Nephron (organoid): ENCODE measurements at regions not wholly inside any gene's neighbourhood (a gene's known extent, or its start where the extent isn't known, plus 50 kb on each side); places are given as distances from the start of the nearest gene placed in this dataset.
A peak's percentile ranks its signal among the peaks of the same experiment; 100 is the strongest.

Experiments
- H3K27ac Mint-ChIP-seq, 3 experiments: 2 replicates each; pipeline ENCODE4 v1.8.0; 2020; ENCODE audit warnings: mixed read lengths in 3 of 3, mild to moderate bottlenecking in 2 of 3, moderate library complexity in 1 of 3
- H3K27me3 Mint-ChIP-seq: 2 replicates; pipeline ENCODE4 v1.8.0; 2021; ENCODE audit warnings: low read depth, mild to moderate bottlenecking, moderate library complexity, mixed read lengths
- H3K36me3 Mint-ChIP-seq: 2 replicates; pipeline ENCODE4 v1.8.0; 2020; ENCODE audit warnings: low read depth, mixed read lengths
- H3K4me1 Mint-ChIP-seq: 2 replicates; pipeline ENCODE4 v1.8.0; 2020; ENCODE audit warnings: mixed read lengths
- H3K4me3 Mint-ChIP-seq, 3 experiments: 2 replicates each; pipeline ENCODE4 v1.8.0; 2020; ENCODE audit warnings: mild to moderate bottlenecking in 3 of 3, mixed read lengths in 3 of 3, moderate library complexity in 2 of 3
- H3K9me3 Mint-ChIP-seq: 2 replicates; pipeline ENCODE4 v1.8.0; 2020; ENCODE audit warnings: mixed read lengths
- TF ChIP-seq, protein P1 (sequence below), 3 experiments: fragments of 200-600 bp; sonication (generic); IDR thresholded peaks; one replicate each; pipeline ENCODE4 v1.5.0; 2021; ENCODE audit warnings: antibody characterized with exemption in 3 of 3; ENCODE audit not compliant: unreplicated experiment in 3 of 3

DNA sequence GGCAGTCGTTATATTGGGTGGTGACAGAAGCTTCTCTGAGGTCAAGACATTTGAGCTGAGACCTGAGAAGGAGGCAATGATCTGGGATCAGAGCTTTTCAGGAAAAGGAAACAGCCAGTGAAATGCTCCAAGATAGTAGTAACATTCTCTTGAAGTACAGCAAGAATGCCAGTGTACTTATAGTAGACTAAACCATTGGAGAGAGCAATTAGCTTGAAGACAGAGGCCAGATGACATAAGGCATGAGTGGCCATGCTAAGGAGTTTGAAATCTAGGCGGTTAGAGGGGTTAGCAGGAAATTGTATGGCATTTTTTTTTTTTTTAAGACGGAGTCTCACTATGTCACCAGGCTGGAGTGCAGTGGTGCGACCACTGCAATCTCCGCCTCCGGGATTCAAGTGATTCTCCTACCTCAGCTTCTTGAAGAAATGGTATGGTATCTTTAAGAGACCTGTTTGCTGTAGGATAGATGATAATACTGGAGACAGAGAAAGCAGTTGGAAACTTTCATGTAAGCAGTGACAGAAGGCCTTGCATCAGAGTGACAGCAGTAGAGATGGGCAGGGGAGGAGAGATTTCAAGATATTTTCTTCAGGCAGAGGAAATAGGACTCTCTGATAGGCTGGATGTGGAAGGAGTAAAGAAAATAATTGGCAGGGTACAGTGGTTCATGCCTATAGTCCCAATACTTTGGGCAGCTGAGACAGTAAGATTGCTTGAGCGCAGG, 482.2 kb upstream of the PAPPA start:
- no peaks in the 10 kb centered on the region for H3K36me3 Mint-ChIP-seq
- H3K9me3 Mint-ChIP-seq = no peaks in the 10 kb centered on the region
- H3K4me1 Mint-ChIP-seq = no peaks in the 10 kb centered on the region
- no peak overlapping the region for H3K4me3 Mint-ChIP-seq
- TF ChIP-seq, protein P1, sequence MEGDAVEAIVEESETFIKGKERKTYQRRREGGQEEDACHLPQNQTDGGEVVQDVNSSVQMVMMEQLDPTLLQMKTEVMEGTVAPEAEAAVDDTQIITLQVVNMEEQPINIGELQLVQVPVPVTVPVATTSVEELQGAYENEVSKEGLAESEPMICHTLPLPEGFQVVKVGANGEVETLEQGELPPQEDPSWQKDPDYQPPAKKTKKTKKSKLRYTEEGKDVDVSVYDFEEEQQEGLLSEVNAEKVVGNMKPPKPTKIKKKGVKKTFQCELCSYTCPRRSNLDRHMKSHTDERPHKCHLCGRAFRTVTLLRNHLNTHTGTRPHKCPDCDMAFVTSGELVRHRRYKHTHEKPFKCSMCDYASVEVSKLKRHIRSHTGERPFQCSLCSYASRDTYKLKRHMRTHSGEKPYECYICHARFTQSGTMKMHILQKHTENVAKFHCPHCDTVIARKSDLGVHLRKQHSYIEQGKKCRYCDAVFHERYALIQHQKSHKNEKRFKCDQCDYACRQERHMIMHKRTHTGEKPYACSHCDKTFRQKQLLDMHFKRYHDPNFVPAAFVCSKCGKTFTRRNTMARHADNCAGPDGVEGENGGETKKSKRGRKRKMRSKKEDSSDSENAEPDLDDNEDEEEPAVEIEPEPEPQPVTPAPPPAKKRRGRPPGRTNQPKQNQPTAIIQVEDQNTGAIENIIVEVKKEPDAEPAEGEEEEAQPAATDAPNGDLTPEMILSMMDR (IDR thresholded peaks at IDR 0.05; ENCODE audit: unreplicated experiment in 3 of 3) = no peak
- no peaks in the 10 kb centered on the region for H3K27me3 Mint-ChIP-seq
- H3K27ac Mint-ChIP-seq = peak overlapping the region in 1 of 3 experiments; percentile 7

DNA sequence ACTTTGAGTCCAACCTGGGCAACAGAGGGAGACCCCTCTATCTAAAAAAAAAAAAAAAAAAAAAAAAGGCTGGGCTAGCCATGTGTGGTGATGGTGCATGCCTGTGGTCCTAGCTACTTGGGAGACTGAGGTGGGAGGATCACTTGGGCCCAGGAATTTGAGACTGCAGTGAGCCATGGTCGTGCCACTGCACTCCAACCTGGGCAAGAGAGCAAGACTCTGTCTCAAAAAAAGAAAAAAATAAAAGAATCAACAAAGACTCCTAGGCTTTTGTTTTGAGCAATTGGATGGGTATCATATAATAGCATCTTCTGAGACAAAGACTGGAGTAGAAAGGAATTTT, 481.7 kb upstream of the PAPPA start:
- H3K4me1 Mint-ChIP-seq = no peaks in the 10 kb centered on the region
- peaks cover 4% of the 10 kb centered on the region for H3K9me3 Mint-ChIP-seq
- TF ChIP-seq, protein P1 (IDR thresholded peaks at IDR 0.05; ENCODE audit: unreplicated experiment in 3 of 3) = no peak
- no peak overlapping the region for H3K4me3 Mint-ChIP-seq
- H3K27ac Mint-ChIP-seq = peak overlapping the region in 1 of 3 experiments; percentile 96
- no peaks in the 10 kb centered on the region for H3K27me3 Mint-ChIP-seq
- no peaks in the 10 kb centered on the region for H3K36me3 Mint-ChIP-seq

DNA sequence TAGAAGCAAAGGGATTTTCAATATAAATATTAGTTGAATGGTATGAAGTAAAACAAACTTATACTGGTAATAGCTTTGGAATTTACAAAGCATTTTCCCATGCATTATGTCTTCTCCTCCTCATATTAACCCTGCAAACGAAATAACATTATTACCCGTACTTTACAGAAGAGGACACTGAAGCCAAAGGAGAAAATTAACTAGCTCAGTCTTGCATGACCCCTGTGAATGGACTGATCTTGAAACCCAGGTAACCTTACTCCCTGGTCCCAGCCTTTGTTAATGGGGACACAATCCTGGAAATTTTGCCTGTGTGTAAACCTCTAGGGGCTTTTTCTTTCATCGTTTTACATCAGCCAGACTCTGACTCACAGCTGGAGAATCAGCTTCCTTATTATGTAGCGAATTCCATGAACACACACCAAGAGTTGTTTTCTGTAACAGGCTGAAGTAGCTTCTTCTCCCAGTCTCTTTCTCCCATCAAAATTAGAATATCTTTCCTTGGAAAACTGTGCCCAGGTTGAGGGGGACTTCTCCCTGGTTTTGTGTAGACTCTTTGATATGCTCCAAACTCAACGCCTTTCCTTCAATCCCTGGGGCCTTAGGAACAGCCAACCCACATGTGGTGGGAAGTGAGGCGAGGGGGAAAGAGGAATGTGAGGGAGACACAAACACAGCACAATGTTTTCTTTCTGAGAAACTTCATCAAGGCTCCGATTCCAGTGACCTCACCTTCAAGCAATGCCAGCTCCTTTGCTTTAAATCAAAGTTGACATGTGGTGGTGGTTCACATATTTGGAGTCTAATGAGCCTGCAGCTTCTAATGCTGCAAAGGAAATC, 480.9 kb upstream of the PAPPA start:
- peaks cover 4% of the 10 kb centered on the region for H3K9me3 Mint-ChIP-seq
- no peak overlapping the region for H3K4me3 Mint-ChIP-seq
- no peaks in the 10 kb centered on the region for H3K4me1 Mint-ChIP-seq
- no peaks in the 10 kb centered on the region for H3K27me3 Mint-ChIP-seq
- no peaks in the 10 kb centered on the region for H3K36me3 Mint-ChIP-seq
- TF ChIP-seq, protein P1 (IDR thresholded peaks at IDR 0.05; ENCODE audit: unreplicated experiment in 3 of 3) = no peak
- peak overlapping the region; percentile 78 to 96 (median 94) for H3K27ac Mint-ChIP-seq

DNA sequence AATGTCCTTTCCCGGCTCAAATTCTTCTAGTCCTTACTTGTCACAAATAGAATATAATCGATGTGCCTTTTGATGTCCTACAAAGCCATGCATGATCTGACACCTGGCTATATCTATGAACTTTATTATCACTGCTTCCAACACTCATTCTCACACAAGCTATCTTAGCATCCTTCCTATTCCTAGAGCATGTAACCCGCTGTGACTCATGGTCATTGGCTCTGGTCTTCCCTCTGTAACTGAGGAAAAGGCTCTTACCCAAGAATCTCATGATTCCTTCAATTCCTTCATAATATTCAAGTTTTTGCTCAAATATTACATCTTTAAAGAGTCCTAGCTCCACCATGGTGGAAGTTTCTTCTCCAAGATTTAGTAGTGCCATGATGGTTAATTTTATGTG, 480.0 kb upstream of the PAPPA start:
- no peaks in the 10 kb centered on the region for H3K27me3 Mint-ChIP-seq

DNA sequence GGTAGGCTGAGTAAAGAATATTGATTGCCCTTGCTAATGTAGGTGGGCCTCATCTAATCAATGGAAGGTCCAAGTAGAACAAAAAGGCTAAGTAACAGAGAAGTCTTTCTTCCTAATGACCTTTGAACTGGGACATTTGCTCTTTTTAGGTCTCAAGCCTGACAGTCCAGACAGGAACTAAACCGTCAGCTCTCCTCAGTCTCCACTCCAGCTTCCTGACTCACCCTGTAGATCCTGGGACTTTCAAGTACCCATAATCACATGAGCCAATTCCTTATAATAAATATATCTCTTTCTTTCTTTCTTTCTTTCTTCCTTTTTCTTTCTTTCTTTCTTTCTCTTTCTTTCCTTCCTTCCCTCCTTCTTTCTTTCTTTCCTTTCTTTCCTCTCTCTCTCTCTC, 479.5 kb upstream of the PAPPA start:
- Mint-ChIP-seq H3K9me3 (peaks cover 4% of the 10 kb centered on the region), H3K27me3 (no peaks in the 10 kb centered on the region), H3K4me3 (no peak overlapping the region), H3K4me1 (no peaks in the 10 kb centered on the region), H3K36me3 (no peaks in the 10 kb centered on the region), H3K27ac (peak overlapping the region in 1 of 3 experiments; percentile 63)
- TF ChIP-seq, protein P1 (IDR thresholded peaks at IDR 0.05; ENCODE audit: unreplicated experiment in 3 of 3) = no peak

More for the DNA sequence above, 480.0 kb upstream of the PAPPA start:
- TF ChIP-seq, protein P1 (IDR thresholded peaks at IDR 0.05; ENCODE audit: unreplicated experiment in 3 of 3) = no peak
- H3K27ac Mint-ChIP-seq = peak overlapping the region in 1 of 3 experiments; percentile 96
- no peaks in the 10 kb centered on the region for H3K4me1 Mint-ChIP-seq
- H3K9me3 Mint-ChIP-seq = peaks cover 4% of the 10 kb centered on the region
- H3K4me3 Mint-ChIP-seq = no peak overlapping the region
- H3K36me3 Mint-ChIP-seq = no peaks in the 10 kb centered on the region
